H1 (cell line): ENCODE measurements at regions not wholly inside any gene's neighbourhood (a gene's known extent, or its start where the extent isn't known, plus 50 kb on each side); places are given as distances from the start of the nearest gene placed in this dataset.
A peak's percentile ranks its signal among the peaks of the same experiment; 100 is the strongest.

Source experiments
- CTCF ChIA-PET: fragments of 300-600 bp; sonication (Branson Sonifier 250); formaldehyde crosslinking; loops from one replicate; lab custom pipeline; 2021; ENCODE audit not compliant: partially characterized antibody; lab: Charles Lee
- POLR2A ChIA-PET: fragments of 300-600 bp; sonication (Branson Sonifier 250); formaldehyde crosslinking; loops from one replicate; lab custom pipeline; 2021; ENCODE audit warnings: inconsistent platforms; ENCODE audit not compliant: partially characterized antibody; lab: Charles Lee
- DNase-seq, 2 experiments: peaks; one replicate each; pipeline versions ENCODE4 v3.0.0 to v3.0.0-alpha.2; 2010 to 2022; ENCODE audit warnings: low spot score in 2 of 2, low read depth in 1 of 2, mixed read lengths in 1 of 2
- FAIRE-seq: peaks from 2 replicates; lab custom pipeline; 2011; peaks lifted over from hg19 to GRCh38; lab: Jason Lieb, UNC
- H2AFZ ChIP-seq: 2 replicates; pipeline ENCODE4 v1.8.1; 2012; ENCODE audit warnings: low read length, inconsistent platforms
- H2AK5ac ChIP-seq: 2 replicates; pipeline ENCODE4 v1.6.1; 2013; ENCODE audit warnings: low read depth, low read length
- H2BK120ac ChIP-seq: replicated peaks from 2 replicates; pipeline ENCODE3; 2013; ENCODE audit warnings: low read depth, low read length, inconsistent platforms
- H2BK12ac ChIP-seq: 2 replicates; pipeline ENCODE4 v1.6.1; 2013; ENCODE audit warnings: low read depth, low read length
- H2BK15ac ChIP-seq: 2 replicates; pipeline ENCODE4 v1.6.1; 2013; ENCODE audit warnings: low read length
- H2BK20ac ChIP-seq: 2 replicates; pipeline ENCODE4 v1.6.1; 2013; ENCODE audit warnings: low read length
- H2BK5ac ChIP-seq: 2 replicates; pipeline ENCODE4 v1.6.1; 2013; ENCODE audit warnings: low read depth, low read length
- H3K14ac ChIP-seq: 2 replicates; pipeline ENCODE4 v1.6.1; 2013; ENCODE audit warnings: inconsistent platforms; ENCODE audit not compliant: insufficient read length
- H3K18ac ChIP-seq: 2 replicates; pipeline ENCODE4 v1.6.1; 2013; ENCODE audit warnings: low read length; ENCODE audit errors: extremely low read depth
- H3K23ac ChIP-seq: 2 replicates; pipeline ENCODE4 v1.6.1; 2013; ENCODE audit warnings: inconsistent platforms; ENCODE audit not compliant: insufficient read length
- H3K23me2 ChIP-seq: 2 replicates; pipeline ENCODE4 v1.6.1; 2013; ENCODE audit warnings: low read depth, low read length
- H3K27ac ChIP-seq: 2 replicates; pipeline ENCODE4 v1.6.1; 2011; ENCODE audit warnings: low read depth, low read length, inconsistent platforms
- H3K27me3 ChIP-seq, 4 experiments: replicated peaks in 1 of 4; 1 replicate in 1 of 4; 2 replicates in 3 of 4; pipeline versions ENCODE4 v1.6.1 to v1.8.1; 2011 to 2013; ENCODE audit warnings: low read length in 3 of 4, mild to moderate bottlenecking in 3 of 4, inconsistent platforms in 2 of 4, mixed read lengths in 2 of 4, moderate library complexity in 1 of 4; ENCODE audit not compliant: control insufficient read depth in 3 of 4, insufficient read depth in 3 of 4; ENCODE audit errors: extremely low read depth in 1 of 4
- H3K36me3 ChIP-seq, 4 experiments: 2 replicates each; pipeline versions ENCODE4 v1.6.1 to v1.8.1; 2011 to 2013; ENCODE audit warnings: mild to moderate bottlenecking in 4 of 4, low read length in 3 of 4, moderate library complexity in 2 of 4, control low read depth in 1 of 4, inconsistent platforms in 1 of 4; ENCODE audit not compliant: insufficient read depth in 4 of 4, control insufficient read depth in 2 of 4
- H3K4ac ChIP-seq: replicated peaks from 2 replicates; pipeline ENCODE3; 2013; ENCODE audit warnings: low read length, low read depth, mixed read lengths, inconsistent platforms; ENCODE audit not compliant: insufficient read length
- H3K4me1 ChIP-seq, 4 experiments: replicated peaks in 1 of 4; 1 replicate in 1 of 4; 2 replicates in 3 of 4; pipeline versions ENCODE4 v1.6.1 to v1.8.1; 2011 to 2013; ENCODE audit warnings: low read length in 3 of 4, inconsistent platforms in 2 of 4, mixed read lengths in 1 of 4; ENCODE audit not compliant: insufficient read depth in 4 of 4, control insufficient read depth in 3 of 4
- H3K4me2 ChIP-seq, 2 experiments: 2 replicates each; pipeline versions ENCODE4 v1.6.1 to v1.8.1; 2011 to 2013; ENCODE audit warnings: low read depth in 2 of 2, low read length in 2 of 2, control low read depth in 1 of 2, inconsistent platforms in 1 of 2, mild to moderate bottlenecking in 1 of 2; ENCODE audit not compliant: insufficient read depth in 1 of 2
- H3K4me3 ChIP-seq, 4 experiments: fragments of 200-600, 300-600 bp in 1 of 4; sonication (generic), shearing (Covaris generic), sonication (Bioruptor Twin) in 1 of 4; 2 replicates each; pipeline versions ENCODE4 v1.5.1 to v1.8.1; 2011 to 2016; ENCODE audit warnings: low read length in 4 of 4, low read depth in 3 of 4, control low read depth in 2 of 4, inconsistent platforms in 2 of 4, mild to moderate bottlenecking in 2 of 4, mixed read lengths in 1 of 4, moderate library complexity in 1 of 4; ENCODE audit not compliant: insufficient read depth in 2 of 4; ENCODE audit errors: extremely low read depth in 1 of 4
- H3K56ac ChIP-seq: replicated peaks from 2 replicates; pipeline ENCODE3; 2013; ENCODE audit warnings: low read depth, mild to moderate bottlenecking, mixed read lengths, low read length, inconsistent platforms; ENCODE audit not compliant: insufficient read length
- H3K79me1 ChIP-seq: 2 replicates; pipeline ENCODE4 v1.6.1; 2013; ENCODE audit warnings: low read depth, low read length, control low read depth
- H3K79me2 ChIP-seq, 2 experiments: 2 replicates each; pipeline versions ENCODE4 v1.6.1 to v1.8.1; 2012 to 2013; ENCODE audit warnings: low read length in 2 of 2, mild to moderate bottlenecking in 2 of 2, inconsistent platforms in 1 of 2; ENCODE audit not compliant: insufficient read depth in 2 of 2, control insufficient read depth in 1 of 2
- H3K9ac ChIP-seq, 4 experiments: replicated peaks in 1 of 4; 1 replicate in 1 of 4; 2 replicates in 3 of 4; pipeline versions ENCODE4 v1.6.1 to v1.8.1; 2011 to 2013; ENCODE audit warnings: low read depth in 3 of 4, low read length in 3 of 4, control low read depth in 2 of 4, mild to moderate bottlenecking in 2 of 4, moderate library complexity in 2 of 4, inconsistent platforms in 1 of 4; ENCODE audit errors: extremely low read depth in 1 of 4
- H3K9me3 ChIP-seq, 2 experiments: 2 replicates each; pipeline versions ENCODE4 v1.6.1 to v1.8.1; 2012 to 2013; ENCODE audit warnings: mild to moderate bottlenecking in 2 of 2, moderate library complexity in 2 of 2, control low read depth in 1 of 2, inconsistent platforms in 1 of 2, low read depth in 1 of 2, low read length in 1 of 2, mixed read lengths in 1 of 2; ENCODE audit not compliant: insufficient read depth in 2 of 2
- H4K20me1 ChIP-seq, 2 experiments: replicated peaks in 1 of 2; 2 replicates each; pipeline versions ENCODE3 to v1.8.1; 2011 to 2013; ENCODE audit warnings: inconsistent platforms in 2 of 2, low read length in 2 of 2, mild to moderate bottlenecking in 1 of 2; ENCODE audit not compliant: insufficient read depth in 2 of 2, control insufficient read depth in 1 of 2
- H4K5ac ChIP-seq: 2 replicates; pipeline ENCODE4 v1.6.1; 2013; ENCODE audit warnings: low read length, low read depth, mixed read lengths, inconsistent platforms; ENCODE audit not compliant: insufficient read length
- H4K8ac ChIP-seq: 2 replicates; pipeline ENCODE4 v1.8.0; 2013; ENCODE audit warnings: mild to moderate bottlenecking, moderate library complexity, low read length, inconsistent platforms; ENCODE audit not compliant: insufficient read depth; ENCODE audit errors: extremely low read depth
- H4K91ac ChIP-seq: replicated peaks from 2 replicates; pipeline ENCODE3; 2013; ENCODE audit warnings: low read length, mixed read lengths, inconsistent platforms; ENCODE audit not compliant: insufficient read length
- BCL11A ChIP-seq, 2 experiments: IDR thresholded peaks; one replicate each; pipeline ENCODE4 v1.6.1; 2011; ENCODE audit warnings: low read depth in 2 of 2, low read length in 2 of 2, mild to moderate bottlenecking in 2 of 2
- JUN ChIP-seq: IDR thresholded peaks from 2 replicates; pipeline ENCODE4 v1.6.1; 2011; ENCODE audit warnings: low read depth, mild to moderate bottlenecking, improper control_type of control experiment, low read length
- SP1 ChIP-seq: IDR thresholded peaks from 2 replicates; pipeline ENCODE4 v1.6.1; 2011; ENCODE audit warnings: low read depth, low read length
- SP2 ChIP-seq: IDR thresholded peaks from 2 replicates; pipeline ENCODE4 v1.6.1; 2012; ENCODE audit warnings: mild to moderate bottlenecking, low read length, inconsistent platforms
- TAF1 ChIP-seq: IDR thresholded peaks from 2 replicates; pipeline ENCODE4 v1.6.1; 2011; ENCODE audit warnings: mild to moderate bottlenecking, low read depth, low read length
- YY1 ChIP-seq: IDR thresholded peaks from 2 replicates; pipeline ENCODE4 v1.6.1; 2011; ENCODE audit warnings: low read depth, mild to moderate bottlenecking, low read length
- WGBS, 2 experiments: shearing (Covaris generic) in 1 of 2; methylation state at CpG; one replicate each; pipeline versions ENCODE4 v1.1.6 to v1.1.7; 2013 to 2015; ENCODE audit warnings: low lambda C conversion rate in 2 of 2, mixed read lengths in 2 of 2, inconsistent platforms in 1 of 2, low coverage in 1 of 2, missing lambda C conversion rate in 1 of 2; ENCODE audit not compliant: insufficient replicate concordance in 2 of 2, insufficient coverage in 1 of 2, insufficient read length in 1 of 2; ENCODE audit errors: extremely low coverage in 1 of 2, missing lambda C conversion rate in 1 of 2; 5-methylcytosine and 5-hydroxymethylcytosine counted together

DNA sequence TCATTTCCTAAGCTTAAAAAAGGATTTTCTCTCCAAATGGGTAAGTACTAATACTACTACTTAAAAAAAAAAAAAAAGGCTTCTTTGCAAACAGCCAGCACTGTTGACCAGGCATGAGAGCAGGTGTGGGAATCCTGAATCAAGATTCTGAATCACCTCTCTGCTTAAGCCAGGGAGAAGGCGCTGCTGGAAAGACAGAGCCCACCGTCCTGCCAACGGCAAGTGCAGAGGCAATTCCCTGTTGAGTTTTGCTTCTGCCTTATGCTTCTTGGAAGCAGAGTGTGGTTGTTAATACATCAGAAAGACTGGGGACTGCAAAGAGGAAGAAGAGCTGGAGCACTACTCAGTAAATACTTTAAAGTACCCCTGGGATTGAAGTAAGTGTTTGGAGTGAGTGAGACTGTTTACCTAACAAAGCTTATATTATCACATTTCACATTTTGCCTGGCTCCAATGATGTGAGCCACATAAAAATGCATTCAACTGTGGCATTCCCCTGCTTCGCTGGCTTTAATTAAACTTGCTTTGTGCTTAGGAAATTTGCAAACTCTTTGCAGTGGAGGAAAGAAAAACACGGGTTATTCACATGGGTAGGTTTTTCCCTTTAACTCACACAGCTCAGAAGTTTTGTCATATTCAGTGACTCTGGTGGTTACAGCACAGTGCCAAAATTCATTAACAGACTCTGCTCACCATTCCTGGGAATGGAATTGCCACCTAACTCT, 86.0 kb upstream of the KIF2B start:
- no peak for TF ChIP-seq YY1
- TF ChIP-seq TAF1 = no peak
- no peak for TF ChIP-seq JUN
- TF ChIP-seq BCL11A (IDR thresholded peaks at IDR 0.05; ENCODE audit: low read depth in 2 of 2, low read length in 2 of 2) = no peak
- TF ChIP-seq SP1 = no peak
- TF ChIP-seq SP2 = no peak
- Histone ChIP-seq H4K91ac (no peak overlapping the region), H2BK5ac (no peak overlapping the region), H3K9ac (no peak overlapping the region), H4K5ac (no peak overlapping the region), H3K4me3 (no peak overlapping the region), H3K79me2 (no peaks in the 10 kb centered on the region), H3K9me3 (no peaks in the 10 kb centered on the region), H3K27me3 (no peaks in the 10 kb centered on the region), H3K36me3 (no peaks in the 10 kb centered on the region), H2BK20ac (no peak overlapping the region), H2AFZ (peak overlapping the region; percentile 83), H3K56ac (no peak overlapping the region), H3K27ac (no peak overlapping the region), H2AK5ac (no peak overlapping the region), H3K4ac (no peak overlapping the region), H2BK15ac (no peak overlapping the region), H3K4me1 (peaks cover 0 to 3% (median 0%) of the 10 kb centered on the region in 4 experiments; a peak in 1 of 7 replicates), H3K18ac (no peak overlapping the region), H3K4me2 (no peak overlapping the region), H2BK12ac (no peak overlapping the region), H3K79me1 (no peaks in the 10 kb centered on the region), H4K8ac (no peak overlapping the region), H3K14ac (no peak overlapping the region), H4K20me1 (no peaks in the 10 kb centered on the region), H2BK120ac (no peak overlapping the region), H3K23ac (no peak overlapping the region), H3K23me2 (no peaks in the 10 kb centered on the region)
- FAIRE-seq (no peak), DNase-seq (no peak)
- ChIA-PET POLR2A (interaction anchor here (1.1 kb wide), 1 partner anchor 12 kb away, joined by 3 read pairs; no protein-coding TSS in a partner anchor), CTCF (interaction anchor here (0.6 to 1.7 kb wide), 4 partner anchors 10 to 744 kb away, joined by 3 to 6 read pairs (median 4); no protein-coding TSS in a partner anchor)
- WGBS, 2 experiments = 76% methylated on average over 5 of the region's 5 CpGs; no CpG with 5 or more reads in 1 of the 2 experiments
